ENCODE measurements at regions not wholly inside any gene's neighbourhood (a gene's known extent, or its start where the extent isn't known, plus 50 kb on each side); places are given as distances from the start of the nearest gene placed in this dataset.

GRCh38 chr1:234667600-234668576 is 57.9 kb upstream of the IRF2BP2 start:
- Mint-ChIP-seq H3K27me3 (ENCODE audit: low read depth) (no peaks in the 10 kb centered on the region), H3K36me3 (peaks cover 2% of the 10 kb centered on the region), H3K27ac (no peak overlapping the region), H3K4me3 (no peak overlapping the region), H3K9me3 (peaks cover 7% of the 10 kb centered on the region), H3K4me1 (no peaks in the 10 kb centered on the region)
- no peak for DNase-seq (ENCODE audit: low spot score in 2 of 2, unreplicated experiment in 2 of 2)
- no peak for TF ChIP-seq CTCF (IDR thresholded peaks at IDR 0.05; ENCODE audit: unreplicated experiment)

- H3K4me1 Mint-ChIP-seq: no peaks in the 10 kb centered on the region
- TF ChIP-seq CTCF (IDR thresholded peaks at IDR 0.05; ENCODE audit: unreplicated experiment): no peak
- no peak for DNase-seq (ENCODE audit: low spot score in 2 of 2, unreplicated experiment in 2 of 2)
- peaks cover 2% of the 10 kb centered on the region for H3K36me3 Mint-ChIP-seq
- H3K4me3 Mint-ChIP-seq: no peak overlapping the region
- no peaks in the 10 kb centered on the region for H3K27me3 Mint-ChIP-seq (ENCODE audit: low read depth)
- no peak overlapping the region for H3K27ac Mint-ChIP-seq
- peaks cover 7% of the 10 kb centered on the region for H3K9me3 Mint-ChIP-seq
Observed at GRCh38 chr1:234666761-234667160, 56.8 kb upstream of the IRF2BP2 start.

GRCh38 chr1:234665975-234666605 is 56.1 kb upstream of the IRF2BP2 start:
- Mint-ChIP-seq H3K36me3 (peaks cover 2% of the 10 kb centered on the region), H3K4me1 (no peaks in the 10 kb centered on the region), H3K27ac (no peak overlapping the region), H3K4me3 (no peak overlapping the region), H3K9me3 (peaks cover 7% of the 10 kb centered on the region), H3K27me3 (ENCODE audit: low read depth) (no peaks in the 10 kb centered on the region)
- DNase-seq (ENCODE audit: low spot score in 2 of 2, unreplicated experiment in 2 of 2): no peak
- TF ChIP-seq CTCF (IDR thresholded peaks at IDR 0.05; ENCODE audit: unreplicated experiment): no peak

GRCh38 chr1:234662148-234662547 is 52.2 kb upstream of the IRF2BP2 start:
- Mint-ChIP-seq H3K4me1 (peaks cover 7% of the 10 kb centered on the region), H3K36me3 (no peaks in the 10 kb centered on the region), H3K9me3 (no peaks in the 10 kb centered on the region), H3K27me3 (ENCODE audit: low read depth) (no peaks in the 10 kb centered on the region), H3K27ac (no peak overlapping the region), H3K4me3 (no peak overlapping the region)
- no peak for TF ChIP-seq CTCF (IDR thresholded peaks at IDR 0.05; ENCODE audit: unreplicated experiment)
- no peak for DNase-seq (ENCODE audit: low spot score in 2 of 2, unreplicated experiment in 2 of 2)

- Mint-ChIP-seq H3K27ac (no peak overlapping the region), H3K36me3 (no peaks in the 10 kb centered on the region), H3K4me1 (peaks cover 14% of the 10 kb centered on the region), H3K27me3 (ENCODE audit: low read depth) (no peaks in the 10 kb centered on the region), H3K9me3 (no peaks in the 10 kb centered on the region), H3K4me3 (no peak overlapping the region)
- DNase-seq (ENCODE audit: low spot score in 2 of 2, unreplicated experiment in 2 of 2): no peak
- TF ChIP-seq CTCF (IDR thresholded peaks at IDR 0.05; ENCODE audit: unreplicated experiment): no peak
Observed at GRCh38 chr1:234661317-234661928, 51.4 kb upstream of the IRF2BP2 start.
